Sigmoid colon (tissue), 4 donors: ENCODE measurements at regions not wholly inside any gene's neighbourhood (a gene's known extent, or its start where the extent isn't known, plus 50 kb on each side); places are given as distances from the start of the nearest gene placed in this dataset.

Experiments
- EP300 ChIP-seq, 4 donors: sonication (generic); formaldehyde crosslinking; IDR thresholded peaks; one replicate each; pipeline ENCODE4 v1.6.1; 2017; ENCODE audit warnings: antibody characterized with exemption in 4 of 4
- POLR2A ChIP-seq, 2 donors: fragments of 450-650 bp; IDR thresholded peaks; one replicate each; pipeline ENCODE4 v1.6.1; 2016; ENCODE audit warnings: antibody characterized with exemption in 2 of 2, mild to moderate bottlenecking in 2 of 2, moderate library complexity in 2 of 2
- TF ChIP-seq, protein P1 (sequence below), 4 experiments: fragments of 450-650 bp in 3 of 4; fragments of 200-600 bp in 1 of 4; IDR thresholded peaks; one replicate each; pipeline ENCODE4 v1.5.1; 2016 to 2019; ENCODE audit warnings: antibody characterized with exemption in 4 of 4, mild to moderate bottlenecking in 3 of 4, moderate library complexity in 2 of 4

DNA sequence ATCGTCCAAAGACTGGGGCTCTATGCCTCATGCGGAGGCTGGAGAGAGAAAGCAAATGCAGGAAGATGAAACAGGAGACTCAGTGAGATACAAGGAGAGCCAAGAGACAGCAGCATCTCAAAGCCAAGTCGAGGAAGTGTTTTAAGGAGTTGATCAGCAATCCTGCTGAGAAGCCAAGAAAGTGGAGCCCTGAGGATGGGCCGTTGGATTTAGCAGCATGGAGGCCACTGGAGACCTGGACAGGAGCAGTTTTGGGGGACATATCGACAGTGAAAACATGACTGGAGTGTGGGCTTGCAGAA, 107.4 kb upstream of the ZBTB40 start:
- TF ChIP-seq, protein P1, sequence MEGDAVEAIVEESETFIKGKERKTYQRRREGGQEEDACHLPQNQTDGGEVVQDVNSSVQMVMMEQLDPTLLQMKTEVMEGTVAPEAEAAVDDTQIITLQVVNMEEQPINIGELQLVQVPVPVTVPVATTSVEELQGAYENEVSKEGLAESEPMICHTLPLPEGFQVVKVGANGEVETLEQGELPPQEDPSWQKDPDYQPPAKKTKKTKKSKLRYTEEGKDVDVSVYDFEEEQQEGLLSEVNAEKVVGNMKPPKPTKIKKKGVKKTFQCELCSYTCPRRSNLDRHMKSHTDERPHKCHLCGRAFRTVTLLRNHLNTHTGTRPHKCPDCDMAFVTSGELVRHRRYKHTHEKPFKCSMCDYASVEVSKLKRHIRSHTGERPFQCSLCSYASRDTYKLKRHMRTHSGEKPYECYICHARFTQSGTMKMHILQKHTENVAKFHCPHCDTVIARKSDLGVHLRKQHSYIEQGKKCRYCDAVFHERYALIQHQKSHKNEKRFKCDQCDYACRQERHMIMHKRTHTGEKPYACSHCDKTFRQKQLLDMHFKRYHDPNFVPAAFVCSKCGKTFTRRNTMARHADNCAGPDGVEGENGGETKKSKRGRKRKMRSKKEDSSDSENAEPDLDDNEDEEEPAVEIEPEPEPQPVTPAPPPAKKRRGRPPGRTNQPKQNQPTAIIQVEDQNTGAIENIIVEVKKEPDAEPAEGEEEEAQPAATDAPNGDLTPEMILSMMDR (IDR thresholded peaks at IDR 0.05): no peak
- TF ChIP-seq EP300 (IDR thresholded peaks at IDR 0.05): no peak
- TF ChIP-seq POLR2A (IDR thresholded peaks at IDR 0.05): no peak
